ENCODE measurements at regions not wholly inside any gene's neighbourhood (a gene's known extent, or its start where the extent isn't known, plus 50 kb on each side); places are given as distances from the start of the nearest gene placed in this dataset.

GRCh38 chr15:92316586-92317295 lies 76.9 kb upstream of the ST8SIA2 start:
- TF ChIP-seq POLR2AphosphoS5 (IDR thresholded peaks at IDR 0.05; ENCODE audit: low read depth, low read length) (no peak), SPI1 (IDR thresholded peaks at IDR 0.05; ENCODE audit: low read depth, low read length) (no peak), POLR2A (IDR thresholded peaks at IDR 0.05; ENCODE audit: low read depth, low read length) (no peak), POU2F2 (IDR thresholded peaks at IDR 0.05; ENCODE audit: low read depth, low read length) (no peak), TAF1 (IDR thresholded peaks at IDR 0.05; ENCODE audit: low read depth, low read length) (no peak), PAX5 (IDR thresholded peaks at IDR 0.05; ENCODE audit: insufficient read depth, low read length, severe bottlenecking) (no peak)
- no peak for DNase-seq (ENCODE audit: insufficient read length, low spot score)
- FAIRE-seq, result no peak

GRCh38 chr15:92320012-92320699 lies 73.5 kb upstream of the ST8SIA2 start:
- no peak for TF ChIP-seq SPI1 (IDR thresholded peaks at IDR 0.05; ENCODE audit: low read depth, low read length)
- no peak for TF ChIP-seq POU2F2 (IDR thresholded peaks at IDR 0.05; ENCODE audit: low read depth, low read length)
- TF ChIP-seq TAF1 (IDR thresholded peaks at IDR 0.05; ENCODE audit: low read depth, low read length), result no peak
- no peak for TF ChIP-seq PAX5 (IDR thresholded peaks at IDR 0.05; ENCODE audit: insufficient read depth, low read length, severe bottlenecking)
- TF ChIP-seq POLR2AphosphoS5 (IDR thresholded peaks at IDR 0.05; ENCODE audit: low read depth, low read length), result no peak
- no peak for TF ChIP-seq POLR2A (IDR thresholded peaks at IDR 0.05; ENCODE audit: low read depth, low read length)
- FAIRE-seq (no peak), DNase-seq (ENCODE audit: insufficient read length, low spot score) (no peak)

GRCh38 chr15:92322566-92323355 lies 70.9 kb upstream of the ST8SIA2 start:
- no peak for FAIRE-seq
- TF ChIP-seq TAF1 (IDR thresholded peaks at IDR 0.05; ENCODE audit: low read depth, low read length) (no peak), POU2F2 (IDR thresholded peaks at IDR 0.05; ENCODE audit: low read depth, low read length) (no peak), SPI1 (IDR thresholded peaks at IDR 0.05; ENCODE audit: low read depth, low read length) (no peak), PAX5 (IDR thresholded peaks at IDR 0.05; ENCODE audit: insufficient read depth, low read length, severe bottlenecking) (no peak), POLR2A (IDR thresholded peaks at IDR 0.05; ENCODE audit: low read depth, low read length) (no peak), POLR2AphosphoS5 (IDR thresholded peaks at IDR 0.05; ENCODE audit: low read depth, low read length) (no peak)
- DNase-seq (ENCODE audit: insufficient read length, low spot score), result no peak

- no peak for DNase-seq (ENCODE audit: insufficient read length, low spot score)
- TF ChIP-seq PAX5 (IDR thresholded peaks at IDR 0.05; ENCODE audit: insufficient read depth, low read length, severe bottlenecking) (no peak), SPI1 (IDR thresholded peaks at IDR 0.05; ENCODE audit: low read depth, low read length) (no peak), POU2F2 (IDR thresholded peaks at IDR 0.05; ENCODE audit: low read depth, low read length) (no peak), TAF1 (IDR thresholded peaks at IDR 0.05; ENCODE audit: low read depth, low read length) (no peak), POLR2A (IDR thresholded peaks at IDR 0.05; ENCODE audit: low read depth, low read length) (no peak), POLR2AphosphoS5 (IDR thresholded peaks at IDR 0.05; ENCODE audit: low read depth, low read length) (no peak)
- FAIRE-seq, result no peak
These were observed 70.2 kb upstream of the ST8SIA2 start for GRCh38 chr15:92323525-92323924.

DNA sequence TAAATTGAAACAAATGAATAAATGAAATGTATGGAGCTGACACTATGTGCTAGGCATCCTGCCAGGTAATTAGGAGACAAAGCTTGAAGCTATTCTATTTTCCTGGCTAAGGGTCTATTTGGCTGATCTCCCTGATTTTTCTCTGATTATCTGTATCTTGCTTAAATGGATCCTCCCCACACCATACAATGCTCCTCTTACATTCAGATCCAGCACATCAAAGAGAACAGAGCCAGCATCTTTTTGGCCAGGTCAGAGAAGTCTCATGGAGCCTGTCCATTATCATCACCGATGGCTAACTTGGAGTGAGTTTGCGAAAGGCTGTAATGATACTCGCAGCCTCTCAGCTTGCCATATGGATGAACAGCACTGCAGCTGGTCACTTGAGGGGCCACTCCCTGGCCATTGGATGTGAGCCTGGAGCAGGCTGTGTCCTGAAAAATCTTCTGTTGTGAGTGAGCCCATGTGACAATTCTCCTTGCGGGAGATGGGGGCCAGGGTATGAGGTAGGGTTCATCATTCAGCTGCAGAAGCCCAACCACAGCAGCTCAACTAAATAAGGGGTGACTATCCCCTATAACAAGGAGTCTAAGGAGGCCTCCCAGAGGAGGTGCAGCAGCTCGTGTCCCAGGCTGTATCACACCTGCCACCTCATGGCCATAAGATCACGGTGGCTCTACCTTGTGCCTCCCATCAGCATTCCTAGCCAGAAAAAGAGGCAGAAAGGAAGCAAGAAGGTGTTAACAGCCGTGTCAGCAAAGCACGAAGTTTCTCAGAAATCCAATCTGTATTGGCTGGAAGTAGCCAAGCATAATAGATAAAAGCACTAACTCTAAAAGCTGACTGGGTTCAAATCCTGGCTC lies 69.3 kb upstream of the ST8SIA2 start:
- DNase-seq (ENCODE audit: insufficient read length, low spot score) (no peak), FAIRE-seq (no peak)
- TF ChIP-seq PAX5 (IDR thresholded peaks at IDR 0.05; ENCODE audit: insufficient read depth, low read length, severe bottlenecking), result no peak
- no peak for TF ChIP-seq POU2F2 (IDR thresholded peaks at IDR 0.05; ENCODE audit: low read depth, low read length)
- no peak for TF ChIP-seq TAF1 (IDR thresholded peaks at IDR 0.05; ENCODE audit: low read depth, low read length)
- TF ChIP-seq POLR2A (IDR thresholded peaks at IDR 0.05; ENCODE audit: low read depth, low read length), result no peak
- no peak for TF ChIP-seq POLR2AphosphoS5 (IDR thresholded peaks at IDR 0.05; ENCODE audit: low read depth, low read length)
- no peak for TF ChIP-seq SPI1 (IDR thresholded peaks at IDR 0.05; ENCODE audit: low read depth, low read length)

DNA sequence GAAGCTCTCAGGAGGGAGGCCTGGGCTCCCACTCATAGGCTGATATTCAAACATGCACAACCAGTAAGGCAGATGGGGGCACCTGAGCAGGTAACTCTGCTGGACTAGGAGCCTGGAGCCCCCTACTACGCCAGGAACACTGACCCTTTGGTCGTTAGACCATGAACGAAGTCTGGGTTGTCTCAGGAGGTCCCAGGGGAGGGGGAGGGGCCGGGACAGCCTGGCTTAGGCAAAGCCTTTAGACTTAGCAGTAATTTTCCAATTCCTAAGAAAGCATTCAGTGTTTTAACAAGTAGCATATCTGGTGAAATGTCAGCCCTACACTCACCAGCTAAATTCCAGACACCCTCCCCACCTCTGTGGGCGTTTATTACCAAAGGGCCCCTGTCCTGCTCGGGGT lies 67.4 kb upstream of the ST8SIA2 start:
- TF ChIP-seq POLR2AphosphoS5 (IDR thresholded peaks at IDR 0.05; ENCODE audit: low read depth, low read length) (no peak), TAF1 (IDR thresholded peaks at IDR 0.05; ENCODE audit: low read depth, low read length) (no peak), PAX5 (IDR thresholded peaks at IDR 0.05; ENCODE audit: insufficient read depth, low read length, severe bottlenecking) (no peak), POLR2A (IDR thresholded peaks at IDR 0.05; ENCODE audit: low read depth, low read length) (no peak), SPI1 (IDR thresholded peaks at IDR 0.05; ENCODE audit: low read depth, low read length) (no peak), POU2F2 (IDR thresholded peaks at IDR 0.05; ENCODE audit: low read depth, low read length) (no peak)
- no peak for FAIRE-seq
- no peak for DNase-seq (ENCODE audit: insufficient read length, low spot score)

- no peak for FAIRE-seq
- TF ChIP-seq POLR2A (IDR thresholded peaks at IDR 0.05; ENCODE audit: low read depth, low read length), result no peak
- TF ChIP-seq POU2F2 (IDR thresholded peaks at IDR 0.05; ENCODE audit: low read depth, low read length), result no peak
- no peak for TF ChIP-seq TAF1 (IDR thresholded peaks at IDR 0.05; ENCODE audit: low read depth, low read length)
- no peak for TF ChIP-seq PAX5 (IDR thresholded peaks at IDR 0.05; ENCODE audit: insufficient read depth, low read length, severe bottlenecking)
- TF ChIP-seq POLR2AphosphoS5 (IDR thresholded peaks at IDR 0.05; ENCODE audit: low read depth, low read length), result no peak
- TF ChIP-seq SPI1 (IDR thresholded peaks at IDR 0.05; ENCODE audit: low read depth, low read length), result no peak
- no peak for DNase-seq (ENCODE audit: insufficient read length, low spot score)
These were observed 66.6 kb upstream of the ST8SIA2 start for GRCh38 chr15:92327033-92327432.

DNA sequence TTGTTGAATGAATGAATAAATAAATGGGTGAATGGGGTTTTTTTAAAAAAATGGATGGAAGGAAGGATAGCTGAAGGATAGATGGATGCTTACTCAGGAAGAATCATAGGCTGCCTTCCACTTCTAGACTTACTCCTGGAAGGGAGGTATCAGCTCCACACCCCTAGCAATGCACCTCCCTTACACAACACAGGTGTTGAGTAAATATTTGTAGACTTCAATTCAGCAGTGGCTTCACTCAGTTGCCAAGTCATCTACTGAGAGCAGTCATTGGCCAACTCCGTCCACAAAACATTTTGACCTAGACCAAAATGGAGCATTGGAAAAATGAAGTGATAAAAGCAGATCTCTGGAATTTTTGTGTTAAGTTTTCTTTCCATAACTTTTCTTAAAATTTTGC lies 65.5 kb upstream of the ST8SIA2 start:
- DNase-seq (ENCODE audit: insufficient read length, low spot score) (no peak), FAIRE-seq (no peak)
- TF ChIP-seq POLR2AphosphoS5 (IDR thresholded peaks at IDR 0.05; ENCODE audit: low read depth, low read length) (no peak), TAF1 (IDR thresholded peaks at IDR 0.05; ENCODE audit: low read depth, low read length) (no peak), POU2F2 (IDR thresholded peaks at IDR 0.05; ENCODE audit: low read depth, low read length) (no peak), PAX5 (IDR thresholded peaks at IDR 0.05; ENCODE audit: insufficient read depth, low read length, severe bottlenecking) (no peak), SPI1 (IDR thresholded peaks at IDR 0.05; ENCODE audit: low read depth, low read length) (no peak), POLR2A (IDR thresholded peaks at IDR 0.05; ENCODE audit: low read depth, low read length) (no peak)
